ENCODE measurements at regions not wholly inside any gene's neighbourhood (a gene's known extent, or its start where the extent isn't known, plus 50 kb on each side); places are given as distances from the start of the nearest gene placed in this dataset.

GRCh38 chr6:149236589-149236988 is 80.9 kb upstream of the TAB2 start:
- H2AFZ ChIP-seq (ENCODE audit: control insufficient read depth, low read length): no peak overlapping the region
- H3K4me3 ChIP-seq (ENCODE audit: control insufficient read depth in 2 of 3, extremely low read depth in 1 of 3, insufficient read depth in 2 of 3, low read depth in 1 of 3, low read length in 3 of 3): no peak overlapping the region
- peaks cover 26% of the 10 kb centered on the region for H3K4me1 ChIP-seq (ENCODE audit: control insufficient read depth, extremely low read depth, insufficient read depth, low read length)
- no peak for DNase-seq (ENCODE audit: low read depth, low spot score)
- H3K27ac ChIP-seq (ENCODE audit: control insufficient read depth, insufficient read depth, low read length): no peak overlapping the region
- no peaks in the 10 kb centered on the region for H3K9me1 ChIP-seq (ENCODE audit: control insufficient read depth, extremely low read depth, insufficient read depth, low read length)
- no peaks in the 10 kb centered on the region for H4K20me1 ChIP-seq (ENCODE audit: control insufficient read depth, extremely low read depth, insufficient read depth, low read length)
- dilution Hi-C loops (cut with MboI; ENCODE audit: extremely low pct_ligation_motif_present, low sequenced_read_pairs): no loop called here
- no peak for TF ChIP-seq EZH2 (IDR thresholded peaks at IDR 0.05; ENCODE audit: low read length)
- TF ChIP-seq, protein P1, sequence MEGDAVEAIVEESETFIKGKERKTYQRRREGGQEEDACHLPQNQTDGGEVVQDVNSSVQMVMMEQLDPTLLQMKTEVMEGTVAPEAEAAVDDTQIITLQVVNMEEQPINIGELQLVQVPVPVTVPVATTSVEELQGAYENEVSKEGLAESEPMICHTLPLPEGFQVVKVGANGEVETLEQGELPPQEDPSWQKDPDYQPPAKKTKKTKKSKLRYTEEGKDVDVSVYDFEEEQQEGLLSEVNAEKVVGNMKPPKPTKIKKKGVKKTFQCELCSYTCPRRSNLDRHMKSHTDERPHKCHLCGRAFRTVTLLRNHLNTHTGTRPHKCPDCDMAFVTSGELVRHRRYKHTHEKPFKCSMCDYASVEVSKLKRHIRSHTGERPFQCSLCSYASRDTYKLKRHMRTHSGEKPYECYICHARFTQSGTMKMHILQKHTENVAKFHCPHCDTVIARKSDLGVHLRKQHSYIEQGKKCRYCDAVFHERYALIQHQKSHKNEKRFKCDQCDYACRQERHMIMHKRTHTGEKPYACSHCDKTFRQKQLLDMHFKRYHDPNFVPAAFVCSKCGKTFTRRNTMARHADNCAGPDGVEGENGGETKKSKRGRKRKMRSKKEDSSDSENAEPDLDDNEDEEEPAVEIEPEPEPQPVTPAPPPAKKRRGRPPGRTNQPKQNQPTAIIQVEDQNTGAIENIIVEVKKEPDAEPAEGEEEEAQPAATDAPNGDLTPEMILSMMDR (optimal IDR thresholded peaks at IDR 0.05 in 1 of 3, IDR thresholded peaks at IDR 0.05 in 1 of 3, conservative IDR thresholded peaks at IDR 0.05 in 1 of 3; ENCODE audit: extremely low read depth in 1 of 3, insufficient read depth in 2 of 3, low read length in 3 of 3): no peak
- H3K36me3 ChIP-seq (ENCODE audit: control insufficient read depth in 2 of 2, extremely low read depth in 1 of 2, insufficient read depth in 2 of 2, low read length in 2 of 2): no peaks in the 10 kb centered on the region
- FAIRE-seq: no peak
- no peak overlapping the region for H3K9ac ChIP-seq (ENCODE audit: control insufficient read depth, extremely low read depth, insufficient read depth, low read length)
- no peaks in the 10 kb centered on the region for H3K79me2 ChIP-seq (ENCODE audit: control insufficient read depth, insufficient read depth, low read length)
- H3K4me2 ChIP-seq (ENCODE audit: control insufficient read depth, extremely low read depth, insufficient read depth, low read depth, low read length): no peak overlapping the region
- H3K27me3 ChIP-seq (ENCODE audit: control insufficient read depth, extremely low read depth, insufficient read depth, low read length): no peaks in the 10 kb centered on the region
- peaks cover 12% of the 10 kb centered on the region for H3K9me3 ChIP-seq (ENCODE audit: control insufficient read depth, low read depth, low read length)

GRCh38 chr6:149237464-149237863 is 80.0 kb upstream of the TAB2 start:
- no peak overlapping the region for H3K4me2 ChIP-seq (ENCODE audit: control insufficient read depth, extremely low read depth, insufficient read depth, low read depth, low read length)
- no peaks in the 10 kb centered on the region for H3K27me3 ChIP-seq (ENCODE audit: control insufficient read depth, extremely low read depth, insufficient read depth, low read length)
- no peaks in the 10 kb centered on the region for H3K36me3 ChIP-seq (ENCODE audit: control insufficient read depth in 2 of 2, extremely low read depth in 1 of 2, insufficient read depth in 2 of 2, low read length in 2 of 2)
- peaks cover 12% of the 10 kb centered on the region for H3K9me3 ChIP-seq (ENCODE audit: control insufficient read depth, low read depth, low read length)
- no peaks in the 10 kb centered on the region for H3K9me1 ChIP-seq (ENCODE audit: control insufficient read depth, extremely low read depth, insufficient read depth, low read length)
- H3K4me3 ChIP-seq (ENCODE audit: control insufficient read depth in 2 of 3, extremely low read depth in 1 of 3, insufficient read depth in 2 of 3, low read depth in 1 of 3, low read length in 3 of 3): no peak overlapping the region
- H3K79me2 ChIP-seq (ENCODE audit: control insufficient read depth, insufficient read depth, low read length): no peaks in the 10 kb centered on the region
- dilution Hi-C loops (cut with MboI; ENCODE audit: extremely low pct_ligation_motif_present, low sequenced_read_pairs): no loop called here
- FAIRE-seq (no peak), DNase-seq (ENCODE audit: low read depth, low spot score) (no peak)
- H2AFZ ChIP-seq (ENCODE audit: control insufficient read depth, low read length): no peak overlapping the region
- no peaks in the 10 kb centered on the region for H4K20me1 ChIP-seq (ENCODE audit: control insufficient read depth, extremely low read depth, insufficient read depth, low read length)
- no peak overlapping the region for H3K9ac ChIP-seq (ENCODE audit: control insufficient read depth, extremely low read depth, insufficient read depth, low read length)
- no peak overlapping the region for H3K27ac ChIP-seq (ENCODE audit: control insufficient read depth, insufficient read depth, low read length)
- TF ChIP-seq, protein P1 (optimal IDR thresholded peaks at IDR 0.05 in 1 of 3, IDR thresholded peaks at IDR 0.05 in 1 of 3, conservative IDR thresholded peaks at IDR 0.05 in 1 of 3; ENCODE audit: extremely low read depth in 1 of 3, insufficient read depth in 2 of 3, low read length in 3 of 3): no peak
- no peak for TF ChIP-seq EZH2 (IDR thresholded peaks at IDR 0.05; ENCODE audit: low read length)
- peaks cover 26% of the 10 kb centered on the region for H3K4me1 ChIP-seq (ENCODE audit: control insufficient read depth, extremely low read depth, insufficient read depth, low read length)

Measured in keratinocyte (primary cell).